Fibroblast of pulmonary artery (primary cell): ENCODE measurements at regions not wholly inside any gene's neighbourhood (a gene's known extent, or its start where the extent isn't known, plus 50 kb on each side); places are given as distances from the start of the nearest gene placed in this dataset.

Source experiments
- DNase-seq: peaks from one replicate; pipeline ENCODE4 v3.0.0-alpha.2; 2010; ENCODE audit warnings: low read depth
- H3K4me3 ChIP-seq: replicated peaks from 2 replicates; pipeline ENCODE4 v1.5.1; 2011; ENCODE audit warnings: low read depth, mild to moderate bottlenecking, control low read depth, low read length, moderate library complexity
- TF ChIP-seq, protein P1 (sequence below): IDR thresholded peaks from 2 replicates; pipeline ENCODE4 v1.5.1; 2011; ENCODE audit warnings: mild to moderate bottlenecking, control low read depth, low read length, inconsistent platforms; ENCODE audit errors: missing control alignments

GRCh38 chr3:56994391-56994790 lies 66.1 kb upstream of the SPATA12 start:
- no peak for DNase-seq

DNA sequence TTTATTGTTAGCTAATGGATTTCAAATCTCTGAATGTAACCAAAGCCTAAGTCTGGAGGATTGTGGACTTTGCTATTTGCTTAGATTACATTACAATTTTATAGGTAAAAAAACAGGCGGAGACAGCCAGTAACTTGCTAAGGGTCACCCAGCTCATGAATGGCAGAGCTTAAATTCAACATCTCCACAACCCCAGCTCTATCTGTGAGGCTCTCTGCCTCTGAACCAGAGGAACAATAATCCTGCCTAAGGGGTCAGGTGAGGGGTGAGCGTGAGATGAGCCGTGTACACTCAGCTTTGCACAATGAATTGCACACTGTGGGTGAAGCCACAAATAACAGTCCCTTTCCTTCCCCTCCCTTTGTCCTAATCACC lies 69.8 kb upstream of the SPATA12 start:
- H3K4me3 ChIP-seq, result no peak overlapping the region
- TF ChIP-seq, protein P1, sequence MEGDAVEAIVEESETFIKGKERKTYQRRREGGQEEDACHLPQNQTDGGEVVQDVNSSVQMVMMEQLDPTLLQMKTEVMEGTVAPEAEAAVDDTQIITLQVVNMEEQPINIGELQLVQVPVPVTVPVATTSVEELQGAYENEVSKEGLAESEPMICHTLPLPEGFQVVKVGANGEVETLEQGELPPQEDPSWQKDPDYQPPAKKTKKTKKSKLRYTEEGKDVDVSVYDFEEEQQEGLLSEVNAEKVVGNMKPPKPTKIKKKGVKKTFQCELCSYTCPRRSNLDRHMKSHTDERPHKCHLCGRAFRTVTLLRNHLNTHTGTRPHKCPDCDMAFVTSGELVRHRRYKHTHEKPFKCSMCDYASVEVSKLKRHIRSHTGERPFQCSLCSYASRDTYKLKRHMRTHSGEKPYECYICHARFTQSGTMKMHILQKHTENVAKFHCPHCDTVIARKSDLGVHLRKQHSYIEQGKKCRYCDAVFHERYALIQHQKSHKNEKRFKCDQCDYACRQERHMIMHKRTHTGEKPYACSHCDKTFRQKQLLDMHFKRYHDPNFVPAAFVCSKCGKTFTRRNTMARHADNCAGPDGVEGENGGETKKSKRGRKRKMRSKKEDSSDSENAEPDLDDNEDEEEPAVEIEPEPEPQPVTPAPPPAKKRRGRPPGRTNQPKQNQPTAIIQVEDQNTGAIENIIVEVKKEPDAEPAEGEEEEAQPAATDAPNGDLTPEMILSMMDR, result no peak
- DNase-seq, result no peak

More at GRCh38 chr3:56994391-56994790, 66.1 kb upstream of the SPATA12 start:
- H3K4me3 ChIP-seq, result no peak overlapping the region
- TF ChIP-seq, protein P1, result no peak

DNA sequence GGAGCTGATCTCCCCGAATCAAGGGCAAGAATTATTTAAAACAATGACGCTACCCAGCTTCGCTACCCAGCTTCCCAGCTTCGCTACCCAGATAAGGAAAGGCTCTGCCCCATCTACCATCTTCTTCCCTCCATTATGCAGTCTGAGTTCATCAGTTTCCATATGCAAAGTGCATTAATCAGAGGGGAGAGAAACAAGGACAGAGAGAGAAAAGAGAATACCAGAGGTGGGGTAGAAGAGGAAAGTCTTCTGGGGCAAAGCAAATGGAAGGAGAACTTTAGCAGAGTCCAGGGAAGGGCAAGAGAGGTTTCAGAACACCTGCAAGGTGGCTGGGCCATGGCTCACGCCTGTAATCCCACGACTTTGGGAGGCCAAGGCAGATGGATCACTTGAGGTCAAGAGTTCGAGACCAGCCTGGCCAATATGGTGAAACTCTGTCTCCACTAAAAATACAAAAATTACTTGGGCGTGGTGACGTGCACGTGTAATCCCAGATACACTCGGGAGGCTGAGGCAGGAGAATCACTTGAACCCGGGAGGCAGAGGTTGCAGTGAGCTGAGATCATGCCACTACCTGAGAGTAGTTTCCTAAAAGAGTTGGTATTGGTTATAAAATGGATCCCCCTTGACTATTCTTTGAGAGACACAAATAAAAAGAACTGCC lies 70.4 kb upstream of the SPATA12 start:
- no peak overlapping the region for H3K4me3 ChIP-seq
- TF ChIP-seq, protein P1, result no peak
- DNase-seq, result no peak

DNA sequence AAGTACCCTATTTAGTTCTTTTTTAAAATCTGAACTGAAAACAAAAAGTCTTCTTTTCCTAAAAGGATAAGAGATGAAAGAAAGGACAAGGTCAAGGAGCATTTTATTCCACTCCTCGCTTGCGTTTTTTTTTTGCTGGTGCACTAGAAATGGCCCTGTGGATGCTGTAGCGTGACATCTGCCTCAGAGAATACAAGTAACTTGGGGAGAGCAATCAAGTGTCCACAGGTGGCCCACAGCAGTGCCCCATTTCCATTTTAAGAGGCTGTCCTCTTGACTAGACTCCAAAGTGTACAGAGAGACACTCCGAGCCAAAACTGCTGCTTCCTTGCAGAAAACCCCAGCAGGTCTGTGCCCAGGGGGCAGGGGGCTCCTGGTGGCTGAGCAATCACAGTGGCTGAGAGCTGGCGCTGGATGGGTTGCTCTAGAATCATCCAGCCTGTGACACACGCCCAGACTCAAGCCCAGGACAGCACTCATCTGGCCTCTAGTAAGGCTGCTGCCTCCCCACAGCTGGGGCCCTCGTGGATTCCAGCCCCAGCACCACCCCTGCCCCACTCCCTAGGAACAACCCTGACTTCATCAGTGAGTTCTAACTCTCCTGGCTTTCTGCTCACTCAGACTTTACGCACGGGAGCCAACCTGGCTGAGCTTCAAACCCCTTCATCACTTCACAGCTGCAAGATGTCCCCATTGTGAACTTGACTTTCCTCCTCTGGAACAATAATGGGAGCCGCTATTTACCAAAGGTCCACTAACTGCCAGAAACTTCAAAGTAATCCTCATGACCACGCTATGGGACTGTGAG lies 71.1 kb upstream of the SPATA12 start:
- no peak overlapping the region for H3K4me3 ChIP-seq
- TF ChIP-seq, protein P1, result no peak
- peak; percentile 68 for DNase-seq

DNA sequence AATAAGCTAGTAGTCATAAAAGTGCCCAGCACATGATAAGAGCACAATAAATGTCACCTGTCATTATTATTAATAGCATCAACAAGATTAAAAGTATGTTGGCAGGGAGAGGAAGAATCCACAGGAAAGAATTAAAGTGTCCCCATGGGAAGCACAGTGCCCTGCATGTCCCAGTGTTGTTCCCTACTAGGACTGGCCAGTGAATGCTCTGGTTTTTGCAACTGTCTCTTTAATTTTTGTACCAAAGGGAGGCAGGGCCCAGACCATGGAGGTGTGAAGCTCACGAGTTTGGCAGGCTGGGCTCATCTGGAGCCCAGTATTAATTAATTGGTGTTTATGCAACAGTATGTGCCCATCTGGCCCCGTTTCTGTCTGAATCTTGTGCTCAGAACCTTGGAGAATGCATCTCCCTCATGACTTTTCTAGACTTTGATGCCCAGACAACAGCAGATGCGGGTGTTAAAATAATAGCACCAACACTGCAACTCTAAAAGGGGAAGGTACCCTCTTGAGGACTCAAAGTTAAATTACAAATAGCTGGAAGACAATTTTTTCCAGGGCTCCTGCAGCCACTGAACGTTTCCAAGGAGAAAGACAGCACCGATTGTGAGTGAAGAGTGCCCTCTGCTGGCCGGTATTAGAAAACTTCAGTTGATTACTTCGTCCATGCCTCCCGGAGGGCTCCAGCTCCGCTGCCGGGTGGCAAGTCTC lies 71.9 kb upstream of the SPATA12 start:
- H3K4me3 ChIP-seq, result no peak overlapping the region
- peak; percentile 92 for DNase-seq
- TF ChIP-seq, protein P1, result peak; percentile 67

- H3K4me3 ChIP-seq, result no peak overlapping the region
- TF ChIP-seq, protein P1, result peak; percentile 42
- DNase-seq, result no peak
Observed at GRCh38 chr3:56987238-56987895, 73.1 kb upstream of the SPATA12 start.
